ENCODE measurements at regions not wholly inside any gene's neighbourhood (a gene's known extent, or its start where the extent isn't known, plus 50 kb on each side); places are given as distances from the start of the nearest gene placed in this dataset.
A peak's percentile ranks its signal among the peaks of the same experiment; 100 is the strongest.
"Not testable (repeated sequence)": the region's sequence is repeated elsewhere in the genome, so short reads cannot be mapped to it uniquely, and the experiment has no call there.

DNA sequence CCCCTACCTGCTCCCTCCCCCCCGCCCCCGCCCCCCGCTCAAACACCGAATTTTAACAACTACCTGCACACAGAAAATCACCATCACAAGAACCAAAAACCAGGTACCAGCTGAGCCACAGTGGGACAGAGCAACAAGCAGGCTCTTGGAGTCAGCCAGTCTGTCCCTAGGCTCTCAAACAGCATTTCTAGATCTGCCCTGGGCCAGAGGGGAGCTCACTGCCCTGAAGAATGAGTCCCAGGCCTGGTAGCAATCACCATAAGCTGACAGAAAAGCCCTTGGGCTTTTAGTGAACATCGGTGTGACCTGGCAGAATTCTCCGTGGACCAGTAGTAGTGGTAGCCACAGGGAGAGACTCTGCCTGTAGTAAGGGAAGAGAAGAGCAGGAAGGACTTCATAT, 58.3 kb downstream of the C11orf87 start:
- DNase-seq (ENCODE audit: low spot score) (no peak), FAIRE-seq (no peak)

DNA sequence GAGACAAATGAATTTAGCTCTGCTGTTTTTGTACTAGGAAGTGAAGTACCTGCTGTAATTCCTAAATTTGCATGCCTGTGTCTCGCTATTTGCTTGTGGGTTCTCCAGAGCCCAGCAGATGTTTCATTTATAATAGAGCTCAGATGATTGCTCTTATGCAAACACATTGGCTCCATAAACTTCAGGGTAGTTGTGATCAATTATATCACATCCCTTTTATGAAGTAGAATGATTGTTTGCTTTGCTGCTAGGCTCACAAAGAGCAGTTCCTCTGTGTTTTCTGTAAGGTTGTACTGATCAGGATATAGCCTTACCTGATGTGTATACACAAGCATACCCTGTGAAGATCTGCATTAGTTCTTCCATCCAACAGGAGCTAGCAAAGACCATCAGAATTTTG, 64.1 kb downstream of the C11orf87 start:
- FAIRE-seq, result no peak
- DNase-seq (ENCODE audit: low spot score), result no peak

- FAIRE-seq, result no peak
- DNase-seq (ENCODE audit: low spot score), result no peak
Observed at GRCh38 chr11:109490953-109491635, 69.1 kb downstream of the C11orf87 start.

GRCh38 chr11:109506115-109506514, 84.1 kb downstream of the C11orf87 start:
- FAIRE-seq, result no peak
- DNase-seq (ENCODE audit: low spot score), result no peak

- DNase-seq (ENCODE audit: low spot score) (no peak), FAIRE-seq (no peak)
Observed at GRCh38 chr11:109507331-109507730, 85.3 kb downstream of the C11orf87 start.

GRCh38 chr11:109507836-109508561, 86.0 kb downstream of the C11orf87 start:
- FAIRE-seq, result no peak
- DNase-seq (ENCODE audit: low spot score), result no peak

DNA sequence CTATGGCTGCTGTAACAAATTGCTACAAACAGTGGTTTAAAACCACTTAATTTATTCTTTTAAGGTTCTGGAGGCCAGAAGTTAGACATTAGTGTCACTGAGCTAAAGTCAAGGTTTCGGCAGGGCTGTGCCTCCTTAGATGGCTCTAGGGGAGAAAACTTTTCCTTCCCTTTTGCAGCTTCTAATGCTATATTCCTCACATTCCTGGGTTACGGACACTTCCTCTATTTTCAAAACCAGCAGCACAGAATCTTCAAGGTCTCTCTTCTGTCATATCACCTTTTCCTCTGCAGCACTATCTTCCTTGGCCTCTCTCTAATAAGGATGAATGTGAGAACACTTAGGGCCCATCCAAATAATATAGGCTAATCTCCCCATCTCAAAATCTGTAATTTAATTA, 87.0 kb downstream of the C11orf87 start:
- DNase-seq (ENCODE audit: low spot score), result no peak
- no peak for FAIRE-seq

DNA sequence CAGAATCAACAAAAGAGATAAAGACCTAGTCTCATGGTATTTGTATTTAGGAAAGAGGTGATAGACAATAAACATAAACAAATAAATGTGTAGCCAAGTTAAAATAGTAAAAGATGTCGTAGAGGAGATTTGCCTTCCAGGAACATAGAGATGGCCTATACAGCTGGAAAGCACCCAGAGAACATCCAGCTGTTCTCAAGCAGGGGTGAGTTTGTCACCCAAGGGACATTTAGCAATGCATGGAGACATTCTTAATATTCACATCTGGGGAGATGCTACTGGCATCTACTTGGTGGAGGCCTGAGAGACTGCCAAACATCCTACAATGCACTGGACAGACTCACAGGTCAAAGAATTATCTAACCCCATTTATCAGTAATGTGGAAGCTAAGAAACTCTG, 88.3 kb downstream of the C11orf87 start:
- FAIRE-seq, result no peak
- no peak for DNase-seq (ENCODE audit: low spot score)

DNA sequence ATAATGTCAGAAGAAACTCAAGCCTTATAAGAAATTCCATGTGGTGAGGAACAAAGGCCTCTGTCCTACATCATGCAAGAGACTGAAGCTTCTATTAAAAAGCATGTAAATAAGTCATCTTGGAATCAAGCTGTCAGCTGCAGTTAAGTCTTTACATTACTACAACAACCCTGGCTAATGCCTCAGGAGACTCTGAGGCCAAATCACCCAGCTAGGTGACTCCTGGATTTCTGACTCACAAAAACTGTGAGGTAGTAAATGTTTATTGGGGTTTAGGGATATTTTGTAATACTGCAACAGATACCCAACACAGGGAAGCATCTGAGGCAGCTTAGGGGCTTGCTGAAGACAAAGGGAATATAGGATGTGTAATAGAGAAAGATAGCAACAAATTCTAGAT, 89.6 kb downstream of the C11orf87 start:
- no peak for FAIRE-seq
- no peak for DNase-seq (ENCODE audit: low spot score)

GRCh38 chr11:109512249-109512648, 90.3 kb downstream of the C11orf87 start:
- no peak for FAIRE-seq
- no peak for DNase-seq (ENCODE audit: low spot score)

DNA sequence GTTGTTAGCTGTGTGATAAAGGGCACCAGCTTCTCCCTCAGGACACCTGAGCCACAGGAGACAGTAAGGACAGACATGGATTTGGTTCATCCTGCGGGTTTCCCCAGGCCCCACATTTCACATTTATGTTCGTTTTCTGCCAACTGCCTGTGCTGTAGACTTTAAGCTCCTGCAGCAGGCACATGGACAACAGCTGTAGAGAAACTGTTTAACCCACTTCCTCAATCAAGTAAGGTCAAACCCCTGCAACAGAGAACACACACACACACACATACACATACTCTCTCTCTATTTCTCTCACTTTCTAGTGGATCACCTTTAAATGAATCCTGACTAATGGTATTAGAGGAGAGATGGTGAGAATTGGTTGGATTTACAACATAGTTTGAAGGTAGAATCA, 90.7 kb downstream of the C11orf87 start:
- DNase-seq (ENCODE audit: low spot score), result no peak
- no peak for FAIRE-seq

DNA sequence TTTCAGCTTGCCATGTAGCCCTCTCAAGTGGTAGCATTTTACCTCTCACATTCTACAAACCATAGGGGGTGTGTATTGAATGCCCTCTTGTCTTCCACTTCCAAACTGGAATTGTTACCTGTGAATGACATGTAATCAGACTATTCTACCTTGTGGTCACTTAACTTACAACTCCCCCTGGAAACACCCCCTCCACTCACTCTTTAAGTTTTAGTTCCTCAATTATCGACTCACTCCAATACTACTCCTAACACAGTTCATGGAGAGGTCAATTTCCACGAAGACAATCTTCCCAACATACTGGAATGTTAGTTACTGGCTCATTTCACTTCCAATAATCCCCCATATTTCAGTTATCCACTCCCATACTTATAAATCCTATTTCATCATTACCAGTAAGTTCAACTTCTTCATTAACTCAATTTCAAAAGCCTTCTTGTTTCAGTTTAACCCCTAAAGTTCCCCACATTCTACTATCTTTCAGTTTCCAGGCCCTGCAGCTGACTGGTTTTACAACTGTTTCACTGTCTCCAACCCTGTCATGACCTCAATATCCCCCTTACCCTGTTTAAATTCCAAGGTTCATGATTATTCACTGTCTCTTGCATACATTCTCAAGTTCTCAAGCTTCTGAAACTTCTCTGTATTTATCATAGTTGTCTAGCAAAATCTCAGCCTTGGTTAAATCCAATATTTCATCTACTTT, 92.5 kb downstream of the C11orf87 start:
- FAIRE-seq, result no peak

DNA sequence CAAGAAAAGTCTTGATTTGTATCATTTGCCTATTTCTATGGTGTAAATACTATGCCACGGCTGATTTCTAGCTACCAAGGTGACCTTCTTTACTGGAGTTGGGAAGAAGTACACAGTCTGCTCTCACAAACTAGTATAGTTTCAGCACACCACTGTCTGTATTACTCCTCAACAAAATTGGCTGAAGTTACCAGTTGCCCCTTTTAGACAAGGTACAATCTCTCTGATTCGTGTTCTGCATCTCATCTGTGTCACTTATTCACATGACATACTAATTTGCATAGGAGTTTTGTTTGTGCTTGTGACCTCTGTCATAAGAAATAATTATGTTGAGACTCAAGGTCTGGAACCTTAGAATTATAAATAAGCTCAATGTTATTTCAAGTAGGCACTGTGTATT, 97.3 kb downstream of the C11orf87 start:
- DNase-seq (ENCODE audit: low spot score), result no peak
- no peak for FAIRE-seq

More for the DNA sequence above, 92.5 kb downstream of the C11orf87 start:
- DNase-seq (ENCODE audit: low spot score), result no peak

DNA sequence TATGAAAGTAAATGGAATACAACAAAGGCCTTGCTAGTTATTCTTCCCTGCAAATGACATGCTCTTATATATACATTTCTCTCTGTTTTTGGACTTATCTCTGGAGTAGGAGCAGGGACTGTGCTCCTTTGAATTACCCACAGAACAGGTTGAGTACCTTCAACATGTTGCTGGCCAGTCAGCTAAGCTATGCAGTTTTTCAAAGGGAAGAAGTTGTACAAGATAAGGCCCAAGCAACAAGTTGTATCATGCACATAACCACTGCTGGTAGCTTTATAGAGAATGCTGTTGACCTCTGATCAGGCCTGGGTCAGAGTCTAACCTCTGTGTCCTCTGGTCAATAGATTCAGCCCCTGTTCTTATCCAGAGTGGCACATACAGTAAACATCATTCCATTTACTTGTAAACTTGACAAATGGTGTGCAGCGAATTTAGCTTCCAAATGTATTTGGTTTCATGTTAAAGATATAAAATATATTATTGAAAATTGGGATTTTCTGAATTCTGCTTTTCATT, 99.6 kb downstream of the C11orf87 start:
- FAIRE-seq, result no peak
- no peak for DNase-seq (ENCODE audit: low spot score)

GRCh38 chr11:109522116-109522755, 100.2 kb downstream of the C11orf87 start:
- no peak for FAIRE-seq
- no peak for DNase-seq (ENCODE audit: low spot score)

DNA sequence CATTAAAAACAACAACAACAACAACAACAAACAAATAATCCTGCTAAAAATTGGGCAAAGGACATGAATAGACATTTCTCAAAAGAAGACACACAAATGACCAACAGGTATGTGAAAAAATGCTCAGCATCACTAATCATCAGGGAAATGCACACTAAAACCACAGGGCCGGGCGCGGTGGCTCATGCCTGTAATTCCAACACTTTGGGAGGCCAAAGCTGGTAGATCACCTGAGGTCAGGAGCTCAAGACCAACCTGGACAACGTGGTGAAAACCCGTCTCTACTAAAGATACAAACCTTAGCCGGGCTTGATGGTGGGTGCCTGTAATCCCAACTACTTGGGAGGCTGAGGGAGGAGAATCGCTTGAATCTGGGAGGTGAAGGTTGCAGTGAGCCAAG, 103.6 kb downstream of the C11orf87 start:
- not testable (repeated sequence) for FAIRE-seq; DNase-seq (ENCODE audit: low spot score)

- FAIRE-seq (no peak), DNase-seq (ENCODE audit: low spot score) (no peak)
Observed at GRCh38 chr11:109526061-109526460, 104.1 kb downstream of the C11orf87 start.

DNA sequence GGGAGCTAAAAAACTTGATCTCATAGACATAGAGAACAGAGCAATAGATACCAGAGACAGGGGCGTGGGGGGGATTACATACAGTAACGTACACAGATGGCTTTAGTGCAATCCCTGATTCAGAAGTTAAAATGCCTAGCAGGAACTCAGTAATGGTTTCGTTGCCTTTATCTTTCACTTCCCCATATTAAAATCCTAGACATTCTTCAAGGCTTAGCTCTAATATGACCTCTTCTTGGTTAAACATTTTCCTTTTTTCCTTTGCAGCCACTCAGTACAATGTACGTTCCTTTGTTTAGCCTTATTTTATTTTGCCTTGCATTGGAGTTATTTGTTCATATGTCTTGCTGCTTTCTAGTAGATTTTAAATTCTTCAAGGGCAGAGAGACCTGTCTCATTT, 104.9 kb downstream of the C11orf87 start:
- DNase-seq (ENCODE audit: low spot score), result no peak
- no peak for FAIRE-seq

- DNase-seq (ENCODE audit: low spot score) (no peak), FAIRE-seq (no peak)
Observed at GRCh38 chr11:109527496-109527895, 105.5 kb downstream of the C11orf87 start.

- no peak for FAIRE-seq
- DNase-seq (ENCODE audit: low spot score), result peak; percentile 30
Observed at GRCh38 chr11:109547356-109548027, 125.5 kb downstream of the C11orf87 start.

- DNase-seq (ENCODE audit: low spot score), result peak; percentile 10
- no peak for FAIRE-seq
Observed at GRCh38 chr11:109552376-109552775, 130.4 kb downstream of the C11orf87 start.

All from urothelium cell line (cell line).